Stimulated activated CD4-positive, alpha-beta T cell treated with anti-CD3 and anti-CD28 coated beads, Interleukin-4, amount 100 ng/mL, for 1 hour (primary cell): ENCODE measurements at regions not wholly inside any gene's neighbourhood (a gene's known extent, or its start where the extent isn't known, plus 50 kb on each side); places are given as distances from the start of the nearest gene placed in this dataset.
"Not testable (repeated sequence)": the region's sequence is repeated elsewhere in the genome, so short reads cannot be mapped to it uniquely, and the experiment has no call there.

Experiments used
- DNase-seq: peaks from one replicate; pipeline ENCODE4 v3.0.0-alpha.2; 2020

DNA sequence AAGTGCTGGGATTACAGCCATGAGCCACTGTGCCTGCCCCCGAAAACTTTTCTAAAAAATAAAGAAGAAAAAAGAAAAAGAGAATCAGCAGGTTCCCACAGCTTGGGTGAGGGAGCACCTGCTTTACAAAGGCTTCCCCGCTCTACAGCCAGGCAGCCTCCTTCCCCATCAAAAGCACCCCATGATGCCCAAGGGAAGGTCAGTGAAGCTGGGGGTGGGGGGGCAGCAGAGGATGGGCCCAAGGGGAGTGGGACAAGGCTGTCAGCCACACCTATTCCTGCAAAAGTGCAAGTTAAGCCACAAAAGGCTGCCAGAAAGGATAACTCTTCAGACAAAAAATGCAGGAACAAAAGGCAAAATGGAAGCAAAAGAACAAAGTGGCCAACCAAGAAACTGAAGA lies 72.5 kb downstream of the FAM50B start:
- DNase-seq: no peak

DNA sequence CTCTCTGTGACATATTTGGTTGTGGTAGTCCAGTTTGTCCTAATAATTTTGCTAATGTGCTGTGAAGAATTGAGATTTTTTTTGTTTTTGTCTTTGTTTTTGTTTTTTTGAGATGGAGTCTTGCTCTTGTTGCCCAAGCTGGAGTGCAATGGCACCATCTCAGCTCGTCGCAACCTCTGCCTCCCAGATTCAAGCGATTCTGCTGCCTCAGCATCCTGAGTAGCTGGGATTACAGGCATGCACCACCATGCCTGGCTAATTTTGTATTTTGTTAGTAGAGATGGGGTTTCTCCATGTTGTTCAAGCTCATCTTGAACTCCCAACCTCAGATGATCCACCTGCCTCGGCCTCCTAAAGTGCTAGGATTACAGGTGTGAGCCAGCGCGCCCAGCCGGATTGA lies 73.4 kb downstream of the FAM50B start:
- DNase-seq: not testable (repeated sequence)

DNA sequence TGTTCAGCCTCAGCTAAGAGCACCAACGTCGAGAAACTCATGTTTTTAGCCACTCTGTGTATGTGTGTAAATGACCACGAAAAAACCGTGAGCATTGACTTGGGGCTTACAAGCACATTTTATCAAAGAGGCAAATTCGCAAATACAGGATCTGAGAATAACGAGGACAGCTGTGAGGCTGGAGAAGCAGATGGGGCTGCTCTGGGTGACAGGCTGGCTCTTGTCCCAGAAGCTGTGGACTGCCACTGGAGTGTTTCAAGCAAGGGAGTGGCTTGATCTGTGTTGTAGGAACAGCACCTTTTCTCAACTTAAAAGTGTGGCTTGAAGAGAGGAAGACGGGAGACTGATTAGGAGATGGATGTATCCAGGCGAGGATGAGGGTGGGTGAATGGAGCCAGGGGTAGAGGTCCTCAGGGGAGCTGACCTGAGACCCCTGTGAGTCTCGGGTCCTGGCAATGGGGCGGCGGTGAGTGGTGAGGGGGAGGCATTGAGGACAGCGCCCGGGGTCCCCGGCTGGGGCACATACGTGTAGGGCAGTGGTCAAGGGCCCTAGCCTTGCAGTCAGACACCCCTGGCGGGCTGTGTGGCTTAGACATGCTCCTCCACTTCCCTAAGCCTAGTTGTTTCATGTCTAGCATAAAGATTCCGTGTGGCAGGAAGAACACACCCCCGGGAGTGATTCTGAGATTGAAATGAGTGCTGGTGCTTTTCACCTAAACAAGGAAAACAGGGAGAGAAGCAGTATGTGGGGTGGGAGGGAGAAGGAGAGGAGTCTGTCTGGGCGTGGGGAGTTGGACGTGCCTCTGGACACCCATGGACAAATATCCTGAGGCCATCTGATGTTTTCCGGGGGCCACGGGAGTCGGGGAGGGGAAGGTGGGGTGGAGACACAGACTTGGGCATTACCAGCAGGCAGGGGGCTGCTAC lies 76.3 kb downstream of the FAM50B start:
- not testable (repeated sequence) for DNase-seq

DNA sequence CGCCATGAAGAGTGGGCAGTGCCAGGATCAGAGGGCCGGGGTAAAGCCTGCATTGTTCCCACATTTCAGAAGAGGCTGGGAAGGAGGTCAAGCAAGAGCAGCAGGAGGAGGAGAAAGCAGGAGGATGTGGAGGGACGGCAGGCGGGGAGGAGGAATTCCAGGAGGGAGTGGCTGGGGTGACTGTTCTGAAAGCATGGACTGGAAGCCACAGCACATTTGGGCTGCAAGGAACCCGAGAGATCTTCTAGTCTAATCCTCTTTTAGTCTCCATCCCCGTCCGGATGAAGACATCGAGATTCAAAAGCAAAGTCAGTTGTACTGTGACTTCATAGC lies 76.9 kb downstream of the FAM50B start:
- no peak for DNase-seq

DNA sequence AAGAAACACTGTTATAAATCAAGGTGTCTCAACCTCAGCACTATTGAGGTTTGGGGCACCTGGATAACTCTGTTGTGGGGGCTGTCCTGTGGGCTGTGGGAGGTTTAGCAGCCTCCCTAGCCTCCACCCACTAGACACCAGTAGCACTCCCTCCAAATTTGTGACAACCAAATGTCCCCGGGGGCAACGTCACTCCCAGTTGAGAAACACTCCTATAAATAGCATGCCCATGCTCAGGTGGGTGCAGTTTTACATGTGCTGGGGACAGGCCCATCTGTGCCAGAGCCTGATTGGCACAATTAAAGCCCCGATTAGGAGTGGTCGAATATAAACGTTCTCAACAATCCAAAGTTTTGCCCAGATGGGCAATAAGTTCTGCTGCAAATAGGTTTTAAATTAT lies 78.9 kb downstream of the FAM50B start:
- DNase-seq: no peak

- no peak for DNase-seq
Observed at GRCh38 chr6:3929281-3929798, 80.2 kb downstream of the FAM50B start.

DNA sequence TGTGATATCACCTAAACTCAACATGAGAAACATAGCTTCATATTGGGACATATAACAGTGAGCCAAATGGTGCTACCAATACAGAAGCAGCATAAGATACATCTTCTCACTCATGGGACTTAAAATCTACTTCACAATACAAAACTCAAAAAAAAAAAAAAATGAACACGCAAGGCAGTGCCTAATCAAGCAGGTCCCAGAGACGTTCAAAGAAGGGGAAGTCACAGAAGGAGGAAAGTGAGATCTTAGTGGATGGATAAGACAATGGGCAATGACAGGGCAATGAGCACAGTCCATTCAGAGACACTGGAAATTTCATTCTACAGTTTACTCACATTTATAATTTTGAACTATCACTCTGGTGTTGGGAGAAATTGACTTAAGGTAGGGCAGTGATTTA lies 88.3 kb downstream of the FAM50B start:
- no peak for DNase-seq

DNA sequence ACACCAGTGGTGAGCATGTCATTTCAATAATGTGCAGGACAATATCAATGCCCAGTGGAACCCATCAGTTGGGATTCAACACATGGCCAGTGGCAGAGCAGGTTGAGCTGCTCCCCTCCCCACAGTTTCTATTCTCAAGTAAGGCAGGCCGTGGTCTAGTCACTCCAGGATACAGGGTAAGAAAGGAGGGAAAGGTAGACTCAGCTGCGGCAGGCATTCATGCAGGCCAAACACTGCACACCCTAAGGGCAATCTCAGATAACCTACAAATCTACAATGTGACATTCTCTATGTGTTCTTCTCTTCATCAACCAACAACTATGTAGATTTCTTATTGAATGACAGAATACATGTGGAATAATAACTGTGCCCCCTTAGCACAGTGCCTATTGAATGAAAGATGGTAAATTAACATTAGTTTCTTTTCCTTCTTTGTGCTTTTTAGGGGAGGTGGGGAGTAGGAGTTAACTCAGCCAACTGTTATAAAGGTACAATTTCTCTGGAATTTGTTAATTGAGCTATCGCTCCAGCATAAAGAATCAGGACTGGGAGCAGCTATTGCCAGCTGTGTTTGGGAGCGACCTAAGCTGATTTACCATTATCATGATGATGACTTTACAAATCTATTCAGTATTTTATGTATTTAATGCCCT lies 89.7 kb downstream of the FAM50B start:
- no peak for DNase-seq

- DNase-seq: no peak
Observed at GRCh38 chr6:3939368-3939958, 90.3 kb downstream of the FAM50B start.

DNA sequence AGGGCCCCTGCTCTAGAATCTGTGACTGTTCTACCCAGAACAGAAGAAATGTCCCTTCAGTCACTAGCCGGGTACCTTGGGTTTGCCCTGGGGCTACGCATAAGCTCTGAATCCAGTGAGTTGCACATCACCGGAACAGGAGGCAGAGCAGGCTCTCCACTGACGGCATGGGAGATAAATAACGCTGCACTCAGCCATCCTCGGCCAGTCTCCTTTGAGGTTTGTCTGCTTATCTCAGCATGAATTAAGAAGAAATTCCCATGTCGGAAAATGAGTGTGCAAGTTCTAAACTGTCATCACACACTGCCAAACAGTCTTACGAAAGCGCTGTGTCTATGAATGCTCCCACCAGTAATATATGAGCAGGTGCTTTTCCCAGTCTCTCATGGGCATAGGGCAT lies 90.8 kb downstream of the FAM50B start:
- DNase-seq: no peak

GRCh38 chr6:3940703-3941102 lies 91.5 kb downstream of the FAM50B start:
- no peak for DNase-seq

- DNase-seq: no peak
Observed at GRCh38 chr6:3943331-3943765, 94.2 kb downstream of the FAM50B start.

DNA sequence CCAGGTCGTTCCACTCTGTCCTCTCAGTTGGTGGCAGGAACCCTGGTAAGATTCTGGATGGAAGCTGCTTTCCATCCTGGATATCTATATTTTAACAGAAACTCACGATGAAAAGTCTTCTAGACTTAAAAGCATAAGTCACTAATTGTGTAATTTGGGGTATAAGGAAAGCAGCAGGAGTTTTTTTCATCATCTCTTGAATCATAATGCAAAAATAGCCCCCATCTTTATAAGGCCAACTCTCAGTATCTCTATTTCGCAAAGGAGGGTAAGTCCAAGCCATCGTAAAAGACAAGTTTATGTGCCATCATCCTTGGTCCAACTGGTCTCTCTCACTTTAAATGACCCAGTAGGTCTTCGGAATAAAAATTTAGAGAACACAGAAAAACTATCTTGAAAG lies 95.1 kb downstream of the FAM50B start:
- DNase-seq: no peak

GRCh38 chr6:3946778-3947177 lies 97.6 kb downstream of the FAM50B start:
- DNase-seq: no peak

GRCh38 chr6:3948866-3949265 lies 99.7 kb downstream of the FAM50B start:
- no peak for DNase-seq

DNA sequence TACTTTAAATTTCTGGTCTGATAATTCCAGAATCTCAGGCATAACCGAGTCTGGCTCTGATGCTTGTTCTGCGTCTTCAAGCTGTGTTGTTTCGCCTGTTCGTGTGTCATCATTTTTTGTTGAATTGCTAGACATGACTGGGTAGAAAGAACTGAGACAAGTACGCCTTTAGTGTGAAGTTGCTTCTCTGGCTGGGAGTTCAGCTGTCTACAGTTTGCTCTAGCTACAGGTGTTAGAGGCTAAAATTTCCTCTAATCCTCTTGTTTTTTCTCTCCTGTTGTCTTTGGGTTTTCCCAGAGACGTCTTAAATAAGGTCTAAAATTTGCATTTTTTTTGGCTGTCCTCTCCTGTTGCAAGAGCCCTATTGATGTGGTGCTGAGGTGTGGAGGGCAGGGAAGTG lies 100.3 kb downstream of the FAM50B start:
- no peak for DNase-seq

- DNase-seq: no peak
Observed at GRCh38 chr6:3956054-3956453, 106.9 kb downstream of the FAM50B start.

DNA sequence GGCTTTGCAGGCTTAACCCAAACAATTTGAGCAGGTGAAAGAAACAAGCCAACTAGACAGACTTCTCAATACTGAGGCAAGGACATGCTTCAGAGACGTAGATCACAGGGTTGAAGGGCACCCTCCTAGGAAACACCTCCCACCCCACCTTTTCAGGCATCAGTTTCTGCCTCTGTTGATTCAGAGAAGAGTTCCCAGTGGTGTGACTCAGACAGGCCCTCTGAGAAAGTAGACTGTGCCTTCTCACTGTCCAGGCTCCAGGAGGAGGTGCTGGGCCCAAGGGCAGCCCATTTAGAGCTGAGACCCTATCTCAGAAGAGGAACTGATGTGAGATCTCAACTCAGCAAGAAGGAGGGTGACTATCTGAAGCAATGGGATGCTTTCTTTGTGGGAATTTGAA lies 108.1 kb downstream of the FAM50B start:
- DNase-seq: no peak

- no peak for DNase-seq
Observed at GRCh38 chr6:3958255-3958654, 109.1 kb downstream of the FAM50B start.

- DNase-seq: no peak
Observed at GRCh38 chr6:3959385-3959784, 110.2 kb downstream of the FAM50B start.

- no peak for DNase-seq
Observed at GRCh38 chr6:3960754-3961361, 111.7 kb downstream of the FAM50B start.

DNA sequence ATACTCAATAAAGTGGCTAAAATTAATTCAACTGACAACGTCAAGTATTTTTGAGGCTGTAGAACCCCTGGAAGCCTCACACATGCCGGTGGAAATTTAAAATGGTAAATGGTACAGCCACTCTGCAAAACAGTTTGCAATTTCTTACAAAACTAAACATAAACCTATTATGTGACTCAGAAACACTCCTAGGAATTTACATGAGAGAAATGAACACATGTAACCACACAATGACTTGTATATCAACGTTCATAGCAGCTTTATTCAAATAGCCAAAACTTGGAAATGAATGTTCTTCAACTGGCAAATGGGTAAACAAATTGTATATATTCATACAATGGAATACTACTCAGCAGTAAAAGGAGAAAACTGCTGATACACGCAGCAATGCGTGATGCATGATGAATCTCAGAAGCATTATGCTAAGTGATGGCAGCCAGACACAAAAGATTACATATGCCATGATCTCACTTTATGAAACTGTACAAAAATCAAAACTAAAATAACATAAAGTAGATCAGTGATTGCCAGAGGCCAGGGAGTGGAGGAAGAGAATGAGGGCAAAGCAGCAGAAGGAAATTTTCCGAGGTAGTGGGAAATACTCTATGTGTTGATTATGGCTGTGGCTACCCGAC lies 112.5 kb downstream of the FAM50B start:
- no peak for DNase-seq
